ENCODE measurements at regions not wholly inside any gene's neighbourhood (a gene's known extent, or its start where the extent isn't known, plus 50 kb on each side); places are given as distances from the start of the nearest gene placed in this dataset.

GRCh38 chr17:70879401-70879800 lies 710.1 kb downstream of the KCNJ2 start:
- TF ChIP-seq CTCF (IDR thresholded peaks at IDR 0.05) (no peak), PRRX2 (CRISPR knock-in tag; IDR thresholded peaks at IDR 0.05) (no peak), NFYB (CRISPR knock-in tag; conservative IDR thresholded peaks at IDR 0.05; ENCODE audit: low read depth) (no peak), SMAD3 (CRISPR knock-in tag; IDR thresholded peaks at IDR 0.05; ENCODE audit: borderline replicate concordance) (no peak), FOXP1 (CRISPR knock-in tag; IDR thresholded peaks at IDR 0.05; ENCODE audit: borderline replicate concordance) (no peak), NR1H2 (CRISPR knock-in tag; IDR thresholded peaks at IDR 0.05) (no peak), E2F4 (CRISPR knock-in tag; IDR thresholded peaks at IDR 0.05; ENCODE audit: borderline replicate concordance, low read depth) (no peak), CBFB (CRISPR knock-in tag; IDR thresholded peaks at IDR 0.05; ENCODE audit: low read depth) (no peak), SP1 (CRISPR knock-in tag; conservative IDR thresholded peaks at IDR 0.05) (no peak)
